Neural cell (in vitro differentiated cells): ENCODE measurements at regions not wholly inside any gene's neighbourhood (a gene's known extent, or its start where the extent isn't known, plus 50 kb on each side); places are given as distances from the start of the nearest gene placed in this dataset.

Source experiments
- CTCF ChIP-seq: fragments of 450-650 bp; IDR thresholded peaks from 2 replicates; pipeline ENCODE4 v1.5.1; 2014; ENCODE audit warnings: antibody characterized with exemption, mild to moderate bottlenecking, moderate library complexity; ENCODE audit not compliant: poor library complexity, severe bottlenecking
- EP300 ChIP-seq: fragments of 450-650 bp; conservative IDR thresholded peaks from 2 replicates; pipeline ENCODE4 v1.6.1; 2014; ENCODE audit warnings: antibody characterized with exemption, mild to moderate bottlenecking, moderate library complexity; ENCODE audit not compliant: poor library complexity, severe bottlenecking
- EZH2 ChIP-seq: fragments of 200-600, 300-800 bp; shearing (Covaris generic), sonication (generic); IDR thresholded peaks from 2 replicates; pipeline ENCODE4 v1.6.1; 2014; ENCODE audit warnings: antibody characterized with exemption, low read length, borderline replicate concordance, mild to moderate bottlenecking; ENCODE audit not compliant: insufficient read depth, poor library complexity, severe bottlenecking
- MXI1 ChIP-seq: fragments of 450-650 bp; conservative IDR thresholded peaks from 2 replicates; pipeline ENCODE4 v1.6.1; 2014; ENCODE audit warnings: antibody characterized with exemption, mild to moderate bottlenecking; ENCODE audit not compliant: poor library complexity, severe bottlenecking
- POLR2AphosphoS5 ChIP-seq: IDR thresholded peaks from 2 replicates; pipeline ENCODE4 v1.6.1; 2012
- RAD21 ChIP-seq: fragments of 450-650 bp; conservative IDR thresholded peaks from 2 replicates; pipeline ENCODE4 v1.6.1; 2014; ENCODE audit warnings: antibody characterized with exemption, mild to moderate bottlenecking, moderate library complexity
- SMC3 ChIP-seq: fragments of 450-650 bp; conservative IDR thresholded peaks from 2 replicates; pipeline ENCODE4 v1.6.1; 2014; ENCODE audit warnings: antibody characterized with exemption, mild to moderate bottlenecking, moderate library complexity; ENCODE audit not compliant: poor library complexity

DNA sequence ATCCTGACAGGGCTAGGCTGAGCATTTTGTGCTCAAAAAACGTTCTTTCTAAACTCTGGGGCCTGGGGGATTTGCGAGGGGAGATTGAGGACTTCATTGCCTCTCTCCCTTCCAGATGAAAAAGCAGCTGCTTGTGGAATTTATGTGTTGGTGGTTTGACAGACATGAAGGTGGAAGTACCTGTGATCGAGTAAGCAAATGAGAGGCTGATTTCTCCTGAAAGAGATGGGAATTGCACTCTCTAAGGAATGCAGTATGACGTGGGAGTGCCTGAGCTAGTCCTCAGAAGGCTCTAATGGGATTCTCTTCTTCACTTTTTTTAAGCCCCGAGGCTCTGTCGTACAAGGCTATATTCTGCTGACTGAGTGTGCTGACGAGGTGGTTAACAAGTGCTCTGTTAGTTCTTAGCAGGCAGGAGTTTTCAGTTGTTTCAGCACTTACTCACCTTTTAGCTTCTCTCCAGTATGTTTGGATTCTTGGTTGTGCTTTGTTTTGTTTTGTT lies 426.8 kb upstream of the CNKSR2 start:
- no peak for TF ChIP-seq CTCF
- no peak for TF ChIP-seq EP300
- TF ChIP-seq RAD21: no peak
- TF ChIP-seq EZH2: no peak
- TF ChIP-seq POLR2AphosphoS5: no peak
- no peak for TF ChIP-seq MXI1
- no peak for TF ChIP-seq SMC3
